ENCODE measurements at regions not wholly inside any gene's neighbourhood (a gene's known extent, or its start where the extent isn't known, plus 50 kb on each side); places are given as distances from the start of the nearest gene placed in this dataset.

DNA sequence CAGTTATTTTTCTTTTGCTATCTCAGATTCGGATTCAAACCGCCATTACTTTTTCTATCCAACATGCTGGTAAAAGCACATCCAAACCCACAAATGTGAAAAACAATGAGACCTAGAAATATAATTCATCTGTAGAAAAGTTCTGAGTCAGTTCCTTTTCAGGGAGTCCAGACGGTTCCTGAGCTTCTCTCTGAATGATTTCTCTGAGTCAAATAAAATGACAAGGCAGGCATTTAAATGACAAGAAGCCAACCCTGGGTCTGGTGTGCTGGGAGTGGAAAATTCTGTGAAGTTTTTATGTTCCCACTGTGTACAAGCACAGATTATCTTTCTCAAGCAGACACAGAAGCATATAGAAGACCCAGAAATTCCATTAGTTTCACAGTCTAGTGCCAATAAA is 96.3 kb upstream of the ANKRD1 start:
- Histone ChIP-seq H3K9me3 (ENCODE audit: severe bottlenecking) (no peaks in the 10 kb centered on the region), H3K27me3 (ENCODE audit: insufficient read depth, poor library complexity, severe bottlenecking) (peaks cover 10% of the 10 kb centered on the region), H3K4me3 (ENCODE audit: severe bottlenecking) (no peak overlapping the region), H3K27ac (ENCODE audit: poor library complexity, severe bottlenecking) (no peak overlapping the region), H3K4me1 (ENCODE audit: insufficient read depth, poor library complexity, severe bottlenecking) (no peaks in the 10 kb centered on the region), H3K36me3 (ENCODE audit: low read depth) (no peaks in the 10 kb centered on the region)
- TF ChIP-seq, protein P1, sequence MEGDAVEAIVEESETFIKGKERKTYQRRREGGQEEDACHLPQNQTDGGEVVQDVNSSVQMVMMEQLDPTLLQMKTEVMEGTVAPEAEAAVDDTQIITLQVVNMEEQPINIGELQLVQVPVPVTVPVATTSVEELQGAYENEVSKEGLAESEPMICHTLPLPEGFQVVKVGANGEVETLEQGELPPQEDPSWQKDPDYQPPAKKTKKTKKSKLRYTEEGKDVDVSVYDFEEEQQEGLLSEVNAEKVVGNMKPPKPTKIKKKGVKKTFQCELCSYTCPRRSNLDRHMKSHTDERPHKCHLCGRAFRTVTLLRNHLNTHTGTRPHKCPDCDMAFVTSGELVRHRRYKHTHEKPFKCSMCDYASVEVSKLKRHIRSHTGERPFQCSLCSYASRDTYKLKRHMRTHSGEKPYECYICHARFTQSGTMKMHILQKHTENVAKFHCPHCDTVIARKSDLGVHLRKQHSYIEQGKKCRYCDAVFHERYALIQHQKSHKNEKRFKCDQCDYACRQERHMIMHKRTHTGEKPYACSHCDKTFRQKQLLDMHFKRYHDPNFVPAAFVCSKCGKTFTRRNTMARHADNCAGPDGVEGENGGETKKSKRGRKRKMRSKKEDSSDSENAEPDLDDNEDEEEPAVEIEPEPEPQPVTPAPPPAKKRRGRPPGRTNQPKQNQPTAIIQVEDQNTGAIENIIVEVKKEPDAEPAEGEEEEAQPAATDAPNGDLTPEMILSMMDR (IDR thresholded peaks at IDR 0.05; ENCODE audit: poor library complexity, severe bottlenecking): no peak
- DNase-seq (ENCODE audit: low spot score) (no peak), ATAC-seq (ENCODE audit: low read depth) (no peak)

DNA sequence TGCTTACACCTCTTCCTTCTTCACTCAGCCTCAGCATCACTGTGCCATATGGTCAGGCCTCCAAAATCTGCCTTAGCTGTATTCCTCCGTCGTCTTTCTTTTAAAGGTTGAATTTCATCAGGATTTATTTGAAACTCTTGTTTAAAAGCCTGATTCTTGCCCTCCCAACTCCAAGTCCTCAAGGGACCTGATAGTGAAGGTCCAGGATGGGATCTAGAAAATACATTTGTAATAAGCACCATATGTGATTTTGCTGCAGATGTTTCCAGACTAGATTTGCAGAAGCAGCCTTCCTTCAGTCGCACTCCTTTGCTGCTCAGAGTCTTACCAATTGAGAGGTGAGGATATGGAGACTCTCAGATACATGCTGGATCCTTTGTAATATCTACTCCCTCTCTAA is 101.0 kb upstream of the ANKRD1 start:
- Histone ChIP-seq H3K4me1 (ENCODE audit: insufficient read depth, poor library complexity, severe bottlenecking) (no peaks in the 10 kb centered on the region), H3K9me3 (ENCODE audit: severe bottlenecking) (no peaks in the 10 kb centered on the region), H3K36me3 (ENCODE audit: low read depth) (no peaks in the 10 kb centered on the region), H3K27me3 (ENCODE audit: insufficient read depth, poor library complexity, severe bottlenecking) (peaks cover 18% of the 10 kb centered on the region), H3K4me3 (ENCODE audit: severe bottlenecking) (no peak overlapping the region), H3K27ac (ENCODE audit: poor library complexity, severe bottlenecking) (no peak overlapping the region)
- ATAC-seq (ENCODE audit: low read depth) (no peak), DNase-seq (ENCODE audit: low spot score) (no peak)
- TF ChIP-seq, protein P1 (IDR thresholded peaks at IDR 0.05; ENCODE audit: poor library complexity, severe bottlenecking): no peak

DNA sequence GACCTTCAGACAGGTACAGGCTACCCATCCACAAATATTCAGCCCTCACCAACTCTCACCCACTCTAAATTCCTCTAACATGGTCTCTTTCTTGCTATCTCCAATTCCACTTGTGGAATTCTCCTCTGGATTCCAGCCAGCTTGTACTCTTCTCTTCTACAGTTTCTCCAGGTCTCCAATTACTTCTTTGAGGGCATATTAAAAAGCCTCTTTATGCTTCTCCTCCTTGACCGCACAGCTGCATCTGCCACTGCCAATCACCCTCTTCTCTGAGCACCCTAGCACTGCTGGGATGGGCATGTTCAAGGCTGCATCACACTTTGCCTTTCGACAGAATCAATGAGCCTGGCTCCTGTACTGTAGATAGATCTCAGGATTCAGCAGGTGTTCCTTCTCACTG is 101.5 kb upstream of the ANKRD1 start:
- no peaks in the 10 kb centered on the region for H3K4me1 ChIP-seq (ENCODE audit: insufficient read depth, poor library complexity, severe bottlenecking)
- H3K9me3 ChIP-seq (ENCODE audit: severe bottlenecking): no peaks in the 10 kb centered on the region
- no peak for DNase-seq (ENCODE audit: low spot score)
- ATAC-seq (ENCODE audit: low read depth): no peak
- H3K27me3 ChIP-seq (ENCODE audit: insufficient read depth, poor library complexity, severe bottlenecking): peaks cover 14% of the 10 kb centered on the region
- no peak overlapping the region for H3K4me3 ChIP-seq (ENCODE audit: severe bottlenecking)
- H3K27ac ChIP-seq (ENCODE audit: poor library complexity, severe bottlenecking): no peak overlapping the region
- TF ChIP-seq, protein P1 (IDR thresholded peaks at IDR 0.05; ENCODE audit: poor library complexity, severe bottlenecking): no peak
- H3K36me3 ChIP-seq (ENCODE audit: low read depth): no peaks in the 10 kb centered on the region

DNA sequence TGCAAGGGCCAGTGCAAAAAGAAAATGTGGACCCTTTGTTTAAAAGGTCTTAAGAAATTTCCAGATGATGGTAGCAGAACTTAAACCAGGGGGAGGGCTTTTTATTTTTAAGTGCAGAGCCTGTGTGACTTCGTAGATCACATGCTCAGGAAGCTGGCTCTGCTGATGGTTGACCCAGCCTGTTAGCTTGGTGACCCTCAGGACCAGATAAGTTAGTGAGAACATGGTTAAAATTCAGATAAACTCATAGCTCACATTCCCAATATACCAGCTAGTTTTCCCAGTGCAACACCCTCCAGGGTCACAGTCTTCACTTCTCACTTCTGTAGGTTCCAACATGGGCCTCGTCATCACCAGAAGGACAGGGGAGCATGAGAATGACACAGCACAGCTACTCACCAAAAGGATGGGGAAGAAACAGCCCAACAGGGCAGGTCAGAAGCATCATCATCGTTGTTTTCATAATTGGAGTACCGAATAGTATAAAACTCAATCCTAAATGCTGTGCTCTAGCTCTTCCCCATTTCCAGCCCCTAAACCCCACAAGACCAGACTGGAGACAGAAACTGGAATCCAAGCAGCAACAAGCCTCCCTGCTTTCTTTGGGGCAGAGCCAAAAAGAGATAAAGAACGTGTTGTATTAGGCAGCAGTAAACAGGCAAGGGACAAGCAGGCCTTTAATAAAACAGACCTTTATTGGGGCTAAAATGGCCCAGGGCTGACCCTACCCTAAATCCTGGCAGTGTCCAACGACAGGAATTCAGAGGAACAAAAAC is 102.2 kb upstream of the ANKRD1 start:
- no peaks in the 10 kb centered on the region for H3K4me1 ChIP-seq (ENCODE audit: insufficient read depth, poor library complexity, severe bottlenecking)
- H3K36me3 ChIP-seq (ENCODE audit: low read depth): no peaks in the 10 kb centered on the region
- H3K9me3 ChIP-seq (ENCODE audit: severe bottlenecking): no peaks in the 10 kb centered on the region
- DNase-seq (ENCODE audit: low spot score) (no peak), ATAC-seq (ENCODE audit: low read depth) (no peak)
- no peak overlapping the region for H3K27ac ChIP-seq (ENCODE audit: poor library complexity, severe bottlenecking)
- no peak overlapping the region for H3K4me3 ChIP-seq (ENCODE audit: severe bottlenecking)
- peaks cover 9% of the 10 kb centered on the region for H3K27me3 ChIP-seq (ENCODE audit: insufficient read depth, poor library complexity, severe bottlenecking)
- TF ChIP-seq, protein P1 (IDR thresholded peaks at IDR 0.05; ENCODE audit: poor library complexity, severe bottlenecking): no peak

DNA sequence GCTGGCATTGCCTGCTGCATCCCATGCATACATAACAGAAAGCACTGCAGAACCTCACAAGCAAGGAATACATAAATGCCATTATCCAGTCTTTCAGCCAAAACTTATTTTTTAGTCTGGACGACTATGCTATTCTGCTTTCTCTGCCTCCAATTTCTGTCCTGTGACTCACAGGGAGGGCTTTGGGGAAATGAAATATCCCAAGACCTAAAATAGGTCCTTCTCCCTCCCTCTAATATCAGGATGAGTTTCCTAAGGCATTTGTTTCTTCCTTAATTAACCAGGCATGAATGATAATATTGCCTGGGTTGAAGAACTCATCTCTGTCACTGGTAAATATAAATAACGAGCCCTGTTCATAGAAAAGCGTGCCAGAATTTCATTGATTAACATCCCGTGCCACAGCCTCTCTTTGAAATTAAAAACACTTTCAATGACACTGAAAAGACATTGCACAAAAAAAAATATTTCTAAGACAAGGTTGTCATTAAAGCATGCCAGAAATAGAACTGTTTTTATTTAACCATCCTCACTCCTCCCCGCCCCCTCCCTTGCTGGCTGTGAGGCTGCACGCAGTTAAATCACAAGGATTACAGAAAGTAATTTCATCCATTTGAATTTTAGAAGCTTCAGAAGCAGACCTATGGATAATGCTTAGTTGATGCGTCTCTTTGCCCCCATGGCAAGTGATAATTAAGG is 103.0 kb upstream of the ANKRD1 start:
- ATAC-seq (ENCODE audit: low read depth): no peak
- Histone ChIP-seq H3K27ac (ENCODE audit: poor library complexity, severe bottlenecking) (no peak overlapping the region), H3K4me1 (ENCODE audit: insufficient read depth, poor library complexity, severe bottlenecking) (no peaks in the 10 kb centered on the region), H3K36me3 (ENCODE audit: low read depth) (no peaks in the 10 kb centered on the region), H3K9me3 (ENCODE audit: severe bottlenecking) (no peaks in the 10 kb centered on the region), H3K4me3 (ENCODE audit: severe bottlenecking) (no peak overlapping the region), H3K27me3 (ENCODE audit: insufficient read depth, poor library complexity, severe bottlenecking) (peaks cover 9% of the 10 kb centered on the region)
- TF ChIP-seq, protein P1 (IDR thresholded peaks at IDR 0.05; ENCODE audit: poor library complexity, severe bottlenecking): no peak
- no peak for DNase-seq (ENCODE audit: low spot score)
